AG09309 (cell line): ENCODE measurements at regions not wholly inside any gene's neighbourhood (a gene's known extent, or its start where the extent isn't known, plus 50 kb on each side); places are given as distances from the start of the nearest gene placed in this dataset.

Source experiments
- DNase-seq: peaks from one replicate; pipeline ENCODE4 v3.0.0-alpha.2; 2010; ENCODE audit warnings: low read depth
- H3K4me3 ChIP-seq: 2 replicates; pipeline ENCODE4 v1.5.1; 2011; ENCODE audit warnings: mild to moderate bottlenecking, low read depth, low read length, moderate library complexity; ENCODE audit not compliant: control insufficient read depth
- CTCF ChIP-seq: IDR thresholded peaks from 2 replicates; pipeline ENCODE4 v1.5.1; 2011; ENCODE audit warnings: mild to moderate bottlenecking, low read depth, low read length, inconsistent platforms; ENCODE audit not compliant: insufficient read depth, control insufficient read depth; ENCODE audit errors: missing control alignments

GRCh38 chr22:22137891-22138290, 106.7 kb upstream of the VPREB1 start:
- TF ChIP-seq CTCF: no peak
- H3K4me3 ChIP-seq: no peak overlapping the region
- no peak for DNase-seq

- no peak for DNase-seq
- no peak overlapping the region for H3K4me3 ChIP-seq
- TF ChIP-seq CTCF: no peak
Observed at GRCh38 chr22:22133910-22134309, 110.7 kb upstream of the VPREB1 start.

- no peak overlapping the region for H3K4me3 ChIP-seq
- no peak for DNase-seq
- TF ChIP-seq CTCF: no peak
Observed at GRCh38 chr22:22130953-22131608, 113.5 kb upstream of the VPREB1 start.

GRCh38 chr22:22129387-22129786, 115.2 kb upstream of the VPREB1 start:
- no peak for TF ChIP-seq CTCF

GRCh38 chr22:22128440-22128839, 116.1 kb upstream of the VPREB1 start:
- TF ChIP-seq CTCF: no peak
- DNase-seq: no peak

More at GRCh38 chr22:22129387-22129786, 115.2 kb upstream of the VPREB1 start:
- DNase-seq: no peak
- no peak overlapping the region for H3K4me3 ChIP-seq

GRCh38 chr22:22127100-22127499, 117.5 kb upstream of the VPREB1 start:
- H3K4me3 ChIP-seq: no peak overlapping the region
- no peak for DNase-seq
- no peak for TF ChIP-seq CTCF

More at GRCh38 chr22:22128440-22128839, 116.1 kb upstream of the VPREB1 start:
- no peak overlapping the region for H3K4me3 ChIP-seq
